ENCODE measurements at regions not wholly inside any gene's neighbourhood (a gene's known extent, or its start where the extent isn't known, plus 50 kb on each side); places are given as distances from the start of the nearest gene placed in this dataset.

- Histone ChIP-seq H3K4me2 (ENCODE audit: insufficient read depth, low read length) (no peak overlapping the region), H3K4me1 (replicated peaks in 1 of 2; ENCODE audit: control insufficient read depth in 2 of 2, insufficient read depth in 2 of 2, low read length in 2 of 2) (peaks cover 0 to 8% of the 10 kb centered on the region in 2 experiments; a peak in 2 of 5 replicates), H3K79me2 (ENCODE audit: control insufficient read depth, insufficient read depth, low read length) (no peaks in the 10 kb centered on the region), H3K4me3 (no peak overlapping the region), H3K27ac (ENCODE audit: extremely low read depth, low read depth, low read length) (no peak overlapping the region), H3K27me3 (ENCODE audit: control insufficient read depth in 2 of 2, insufficient read depth in 2 of 2, low read length in 2 of 2) (peaks cover 22 to 69% of the 10 kb centered on the region in 2 experiments), H4K20me1 (replicated peaks; ENCODE audit: control insufficient read depth, insufficient read depth, low read length) (peaks cover 27% of the 10 kb centered on the region), H2AFZ (ENCODE audit: low read depth, low read length) (no peak overlapping the region), H3K9me3 (replicated peaks; ENCODE audit: control insufficient read depth, insufficient read depth, low read depth, low read length) (no peaks in the 10 kb centered on the region), H3K9me1 (ENCODE audit: control insufficient read depth, insufficient read depth, low read length) (no peaks in the 10 kb centered on the region), H3K36me3 (ENCODE audit: control insufficient read depth, insufficient read depth, low read length) (no peaks in the 10 kb centered on the region), H3K9ac (ENCODE audit: insufficient read depth in 1 of 2, low read depth in 2 of 2, low read length in 2 of 2) (no peak overlapping the region)
- no TSS peak for BruUV-seq (replicated peaks)
- WGBS (ENCODE audit: insufficient coverage, low coverage, missing lambda C conversion rate) = 2% methylated on average over 12 of the region's 12 CpGs
- FAIRE-seq (no peak), ATAC-seq (no peak), DNase-seq (ENCODE audit: extremely low read depth in 1 of 4, low spot score in 3 of 4) (no peak)
- TF ChIP-seq ZNF699 (CRISPR knock-in tag; IDR thresholded peaks at IDR 0.05; ENCODE audit: insufficient replicate concordance) = no peak
- TF ChIP-seq LARP7 (IDR thresholded peaks at IDR 0.05) = no peak
- in situ Hi-C loops (cut with MboI) = loop anchor here (10.0 kb wide), 1 partner anchor 884 kb away; the partner anchor contains the start of gene PLXNA4
- intact Hi-C loops (cut with micrococcal nuclease) = loop anchor here (10.0 kb wide), 1 partner anchor 634 kb away; no protein-coding TSS in a partner anchor
- CTCF ChIA-PET (ENCODE audit: low intra/inter-chr PET ratio) = no interaction called here
- POLR2A ChIA-PET = no interaction called here
Observed at GRCh38 chr7:131690441-131690840, 134.0 kb upstream of the PODXL start.

- Histone ChIP-seq H3K27me3 (ENCODE audit: control insufficient read depth in 2 of 2, insufficient read depth in 2 of 2, low read length in 2 of 2) (peaks cover 22 to 69% of the 10 kb centered on the region in 2 experiments), H3K4me1 (replicated peaks in 1 of 2; ENCODE audit: control insufficient read depth in 2 of 2, insufficient read depth in 2 of 2, low read length in 2 of 2) (peaks cover 0 to 8% of the 10 kb centered on the region in 2 experiments; a peak in 2 of 5 replicates), H3K9me1 (ENCODE audit: control insufficient read depth, insufficient read depth, low read length) (no peaks in the 10 kb centered on the region), H3K4me2 (ENCODE audit: insufficient read depth, low read length) (no peak overlapping the region), H2AFZ (ENCODE audit: low read depth, low read length) (no peak overlapping the region), H3K79me2 (ENCODE audit: control insufficient read depth, insufficient read depth, low read length) (no peaks in the 10 kb centered on the region), H3K36me3 (ENCODE audit: control insufficient read depth, insufficient read depth, low read length) (no peaks in the 10 kb centered on the region), H4K20me1 (replicated peaks; ENCODE audit: control insufficient read depth, insufficient read depth, low read length) (peaks cover 27% of the 10 kb centered on the region), H3K9me3 (replicated peaks; ENCODE audit: control insufficient read depth, insufficient read depth, low read depth, low read length) (no peaks in the 10 kb centered on the region), H3K9ac (ENCODE audit: insufficient read depth in 1 of 2, low read depth in 2 of 2, low read length in 2 of 2) (no peak overlapping the region), H3K27ac (ENCODE audit: extremely low read depth, low read depth, low read length) (no peak overlapping the region), H3K4me3 (no peak overlapping the region)
- 0 out of 2 replicates have a peak, but pooled peaks have one; percentile 33 for TF ChIP-seq CREM (IDR thresholded peaks at IDR 0.05; ENCODE audit: low read depth)
- TF ChIP-seq CAMTA2 (CRISPR knock-in tag; conservative IDR thresholded peaks at IDR 0.05) = no peak
- TF ChIP-seq NR2C1 (IDR thresholded peaks at IDR 0.05) = peak; percentile 30; the same call in 1 of the 2 replicates
- 0 out of 2 replicates have a peak, but pooled peaks have one; percentile 43 for TF ChIP-seq NR2C1 (tag; IDR thresholded peaks at IDR 0.05)
- TF ChIP-seq ZNF740 (CRISPR knock-in tag; IDR thresholded peaks at IDR 0.05) = no peak
- TF ChIP-seq ZNF740 (tag; IDR thresholded peaks at IDR 0.05) = peak in 1 of 2 experiments; percentile 24; a peak in 1 of 4 replicates
- no peak for TF ChIP-seq ARID1B (IDR thresholded peaks at IDR 0.05)
- TF ChIP-seq NCOA6 (IDR thresholded peaks at IDR 0.05) = no peak
- peak; percentile 37; the same call in 1 of the 2 replicates for TF ChIP-seq EZH2 (IDR thresholded peaks at IDR 0.05; ENCODE audit: borderline replicate concordance, low read depth, low read length)
- peak; percentile 23 for TF ChIP-seq KDM5B (IDR thresholded peaks at IDR 0.05; ENCODE audit: insufficient replicate concordance, low read depth, low read length)
- peak; percentile 51; the same call in 1 of the 2 replicates for TF ChIP-seq NR2C2 (CRISPR knock-in tag; IDR thresholded peaks at IDR 0.05)
- no peak for TF ChIP-seq NR2C2 (tag; IDR thresholded peaks at IDR 0.05)
- 11% methylated on average over 19 of the region's 19 CpGs for WGBS (ENCODE audit: insufficient coverage, low coverage, missing lambda C conversion rate)
- no peak for FAIRE-seq
- DNase-seq (ENCODE audit: extremely low read depth in 1 of 4, low spot score in 3 of 4) = no peak
- ATAC-seq = no peak
- no TSS peak for BruUV-seq (replicated peaks)
- CTCF ChIA-PET (ENCODE audit: low intra/inter-chr PET ratio) = interaction anchor here (1.1 to 1.2 kb wide), 2 partner anchors 464 to 559 kb away, joined by 3 read pairs; no protein-coding TSS in a partner anchor
- POLR2A ChIA-PET = interaction anchor here (0.5 to 1.1 kb wide), 4 partner anchors 85 to 629 kb away, joined by 3 read pairs; no protein-coding TSS in a partner anchor
- intact Hi-C loops (cut with micrococcal nuclease) (loop anchor here (2.0 to 10.0 kb wide), 5 partner anchors 258 to 1535 kb away; no protein-coding TSS in a partner anchor), in situ Hi-C loops (cut with MboI) (loop anchor here (10.0 kb wide), 2 partner anchors 365 to 885 kb away; partner anchors contain the start of gene PLXNA4)
Observed at GRCh38 chr7:131689662-131690234, 133.3 kb upstream of the PODXL start.
